ENCODE measurements at regions not wholly inside any gene's neighbourhood (a gene's known extent, or its start where the extent isn't known, plus 50 kb on each side); places are given as distances from the start of the nearest gene placed in this dataset.
A peak's percentile ranks its signal among the peaks of the same experiment; 100 is the strongest.

DNA sequence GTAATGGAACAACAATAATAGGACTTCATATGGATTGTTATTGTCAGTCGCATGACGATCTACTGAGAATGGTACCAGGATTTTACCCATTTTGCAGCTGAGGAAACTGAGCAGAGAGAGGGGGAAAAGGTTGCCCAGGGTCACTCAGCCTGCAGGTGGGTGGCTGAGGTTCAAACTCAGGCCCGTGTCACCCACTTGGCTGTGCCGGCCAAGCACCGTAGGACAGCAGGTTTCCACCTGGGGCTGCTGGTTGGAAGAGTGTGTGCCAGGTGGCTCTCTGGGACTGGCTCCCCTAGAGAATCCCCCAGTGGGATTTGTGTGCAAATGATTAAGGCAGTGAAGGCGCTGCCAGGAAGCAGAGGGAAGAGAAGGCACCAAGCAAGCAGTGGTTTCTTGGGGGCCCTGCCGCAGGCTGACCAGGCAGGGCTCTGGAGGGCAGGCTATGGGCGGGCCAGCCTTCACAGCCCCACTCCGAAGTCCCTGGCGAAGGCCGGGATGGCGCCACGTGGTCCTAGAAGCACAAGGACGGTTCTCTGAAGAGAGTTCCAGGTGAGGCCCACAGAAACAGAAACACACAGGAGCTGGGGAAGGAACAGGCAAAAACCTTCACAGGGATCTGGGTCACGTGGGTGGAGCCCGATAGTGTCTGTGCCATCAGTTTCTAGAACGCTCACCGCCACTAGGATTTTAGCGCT, 163.5 kb downstream of the IRF8 start:
- no peak for DNase-seq

DNA sequence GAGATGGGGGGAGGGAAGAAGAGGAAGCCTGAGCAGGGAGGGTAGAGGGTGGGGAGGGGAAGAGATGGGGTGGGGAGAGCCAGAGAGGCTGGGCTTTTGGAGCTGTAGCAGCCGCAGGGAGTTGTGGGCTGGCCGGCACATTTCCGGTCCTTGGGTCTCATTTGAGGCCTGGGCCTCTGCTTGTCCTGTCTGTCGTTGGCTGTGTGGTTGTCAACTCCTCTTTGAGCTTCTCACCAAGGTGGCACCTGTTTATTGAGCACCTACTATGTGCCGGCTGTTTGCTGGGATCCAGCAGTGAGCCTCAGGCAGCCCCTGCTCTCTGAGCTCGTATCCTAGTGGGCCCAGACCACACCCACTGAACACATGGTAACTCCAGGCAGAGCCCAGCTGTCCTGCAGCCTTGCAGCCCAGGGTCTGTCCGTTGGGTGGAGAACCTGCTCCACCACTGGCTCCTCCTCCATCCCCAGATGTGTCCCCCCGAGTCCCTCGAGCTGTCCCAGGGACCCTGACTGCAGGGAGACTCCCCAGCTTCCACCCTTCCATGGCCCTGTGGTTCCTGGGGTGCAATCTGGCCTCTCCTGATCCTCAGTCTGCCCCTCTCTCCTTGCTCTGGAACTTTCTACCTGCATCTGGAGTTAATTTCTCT, 164.9 kb downstream of the IRF8 start:
- DNase-seq, result no peak

DNA sequence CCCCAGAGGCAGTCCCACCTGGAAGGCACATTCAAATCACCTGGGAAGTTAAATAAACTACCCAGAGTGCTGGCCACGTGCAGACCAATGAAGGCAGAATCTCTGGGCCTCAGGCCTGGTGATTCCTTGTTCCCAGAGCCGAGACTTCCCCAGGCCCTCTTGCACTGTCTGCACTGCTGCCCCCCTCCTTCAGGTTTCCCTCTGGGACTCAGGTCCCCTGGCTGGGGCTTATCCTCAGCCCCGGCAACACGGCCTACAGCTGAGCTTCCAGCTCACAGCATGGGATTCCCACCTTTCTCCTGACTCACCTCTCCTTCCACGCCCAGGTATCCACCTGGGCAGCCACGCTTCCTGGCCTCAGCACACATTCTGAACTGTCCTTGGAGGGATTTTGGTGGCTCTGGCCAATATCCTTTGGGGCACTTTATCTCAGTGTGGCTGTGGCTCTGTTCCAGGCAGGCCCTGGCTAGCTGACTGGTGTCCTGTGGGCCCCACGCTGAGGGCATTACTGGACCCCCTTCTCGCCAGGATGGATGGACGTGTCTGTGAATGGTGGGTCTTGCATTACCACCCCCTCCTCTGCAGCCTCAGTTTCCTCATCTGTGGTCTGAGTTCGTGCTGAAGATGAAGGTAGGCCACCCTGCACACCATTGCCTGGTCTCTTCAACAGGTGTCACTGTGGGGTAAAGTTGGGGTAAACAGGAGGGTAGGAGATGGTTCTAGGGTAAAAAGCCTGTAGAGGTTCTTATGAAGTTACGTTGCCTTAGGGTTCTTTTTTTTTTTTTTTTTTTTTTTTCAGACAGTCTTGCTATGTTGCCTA, 165.7 kb downstream of the IRF8 start:
- DNase-seq, result no peak

DNA sequence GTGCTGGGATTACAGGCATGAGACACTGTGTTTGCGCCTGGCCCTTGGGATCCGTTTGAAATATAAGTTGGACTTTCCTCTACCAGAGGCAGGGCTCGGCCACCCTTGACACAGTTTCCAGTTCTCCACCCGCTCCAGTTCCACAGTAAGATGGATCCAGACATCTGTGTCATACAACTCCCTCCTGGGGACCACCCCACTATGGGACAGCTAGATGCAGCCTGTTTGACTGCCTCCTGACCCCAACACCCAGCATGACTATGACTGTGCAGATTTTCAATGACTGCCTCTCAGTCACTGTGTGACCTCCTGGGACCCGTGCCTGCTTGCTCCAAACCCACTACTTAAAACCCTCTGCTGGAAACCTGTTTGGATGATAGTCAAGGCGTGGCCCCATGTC, 166.7 kb downstream of the IRF8 start:
- DNase-seq, result no peak

DNA sequence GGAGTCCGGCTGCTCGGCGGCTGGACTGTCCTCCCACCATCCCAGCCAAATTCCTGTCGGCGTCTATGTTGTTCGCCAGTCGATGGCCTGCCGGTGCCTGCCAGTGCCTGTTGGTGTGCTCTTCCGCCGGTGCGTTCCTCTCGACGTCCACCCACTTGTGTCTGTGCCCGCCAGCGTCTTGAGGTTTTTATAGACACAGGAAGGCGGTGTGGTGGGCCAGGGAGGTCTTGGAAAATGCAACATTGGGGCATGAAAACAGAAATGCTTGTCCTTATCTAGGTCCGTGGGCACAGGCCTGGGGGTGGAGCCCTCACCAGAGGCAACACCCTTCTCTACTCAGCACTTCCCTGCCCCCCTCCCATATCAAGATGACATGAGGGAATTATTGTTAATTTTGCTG, 167.8 kb downstream of the IRF8 start:
- DNase-seq, result no peak

DNA sequence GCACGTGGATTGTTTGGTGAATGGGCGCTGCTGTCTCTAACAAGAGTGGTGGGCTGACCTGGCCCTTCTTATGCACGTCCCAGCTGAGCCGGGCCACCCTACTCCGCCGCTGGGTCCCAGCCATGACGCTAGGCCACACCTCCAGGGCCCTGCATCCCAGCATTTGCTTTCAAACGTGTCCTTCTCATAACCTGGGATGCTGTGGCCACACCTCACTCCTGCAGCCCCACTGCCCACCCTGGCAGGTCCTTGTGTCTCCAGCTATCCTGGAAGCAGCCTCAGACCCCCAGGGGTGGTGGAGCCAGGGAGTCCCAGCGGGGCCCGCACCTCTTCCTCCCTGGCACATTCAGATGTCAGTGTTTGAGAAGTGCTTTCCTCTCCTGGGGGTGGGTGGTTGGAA, 168.6 kb downstream of the IRF8 start:
- no peak for DNase-seq

DNA sequence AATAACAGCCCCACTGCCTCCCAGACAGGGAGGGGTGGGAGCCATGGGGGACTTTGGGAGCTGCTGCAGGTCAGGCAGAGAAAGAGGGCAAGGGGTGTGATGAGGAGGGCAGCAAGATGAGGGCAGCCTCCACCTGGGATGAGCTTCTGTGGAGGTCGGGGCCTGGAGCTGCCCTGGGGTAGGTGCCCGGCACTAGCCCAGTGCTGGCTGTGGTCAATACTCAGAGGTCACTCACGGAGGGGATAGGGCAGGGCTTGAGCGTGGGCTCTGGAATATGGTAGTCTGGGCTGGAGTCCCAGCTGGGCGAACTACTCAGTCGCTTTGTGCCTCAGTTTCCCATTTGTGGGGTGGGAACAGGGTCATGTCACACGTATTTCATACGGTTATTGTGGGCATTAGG, 169.0 kb downstream of the IRF8 start:
- no peak for DNase-seq

DNA sequence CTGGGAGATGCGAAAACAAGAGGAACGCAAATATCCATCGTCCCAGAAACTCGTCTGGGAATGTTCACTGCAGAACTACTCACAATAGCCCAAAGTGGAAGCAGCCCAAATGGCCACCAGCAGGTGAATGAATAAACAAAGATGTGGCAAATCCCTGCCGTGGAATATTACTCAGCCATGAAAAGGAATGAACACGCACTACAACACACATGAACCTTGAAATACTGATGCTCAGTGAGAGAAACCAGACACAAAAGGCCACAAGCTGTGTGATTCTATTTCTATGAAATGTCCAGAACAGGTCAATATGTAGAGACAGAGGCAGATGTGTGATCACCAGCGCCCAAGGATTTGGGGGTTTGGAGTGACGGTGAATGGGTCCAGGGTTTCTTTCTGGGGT, 169.8 kb downstream of the IRF8 start:
- no peak for DNase-seq

DNA sequence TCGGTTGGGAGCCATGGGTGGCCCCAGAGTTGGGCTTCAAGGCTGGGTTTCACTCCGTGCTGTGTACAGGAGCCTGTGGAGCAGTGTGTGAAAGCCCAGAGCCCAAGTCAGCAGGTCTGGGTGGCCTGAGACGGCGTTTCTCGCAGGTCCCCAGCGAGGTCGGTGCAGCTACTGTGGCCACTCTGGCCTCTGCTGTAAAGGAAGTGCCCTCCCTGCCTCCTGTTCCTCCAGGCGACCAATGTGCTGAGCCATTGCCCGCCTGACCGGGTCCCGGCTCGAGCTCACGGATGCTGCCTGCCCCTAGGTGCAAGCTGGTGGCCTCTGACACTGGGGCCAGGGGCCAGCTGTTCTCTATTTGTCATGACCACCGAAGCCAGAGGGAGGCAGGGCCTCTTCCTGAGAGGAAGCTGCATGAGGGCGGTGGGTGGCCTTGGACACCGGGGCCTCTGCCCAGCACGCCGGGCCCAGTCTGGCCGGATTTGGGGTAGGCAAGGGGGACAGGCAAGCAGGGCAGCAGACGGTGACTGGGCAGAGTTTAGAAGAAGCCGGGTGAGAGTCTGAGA, 170.9 kb downstream of the IRF8 start:
- no peak for DNase-seq

DNA sequence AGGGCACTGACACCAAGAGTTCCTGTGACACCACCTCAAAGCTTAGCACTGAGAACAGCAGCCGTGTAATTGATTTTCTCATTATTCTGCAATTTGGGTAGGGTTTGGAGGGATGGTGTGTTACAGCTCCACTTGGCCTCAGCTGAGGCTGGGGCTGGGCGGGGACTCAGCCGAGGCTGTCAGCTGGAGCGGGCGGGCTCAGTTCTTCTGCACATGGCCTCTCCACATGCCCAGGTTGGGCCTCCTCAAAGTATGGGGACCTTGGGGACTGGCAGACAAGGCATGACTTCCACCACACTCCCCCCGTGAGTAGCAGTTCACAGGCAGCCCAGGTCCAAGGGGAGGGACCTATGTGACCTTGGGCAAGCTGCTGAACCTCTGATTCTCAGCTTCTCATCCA, 171.5 kb downstream of the IRF8 start:
- DNase-seq, result no peak

DNA sequence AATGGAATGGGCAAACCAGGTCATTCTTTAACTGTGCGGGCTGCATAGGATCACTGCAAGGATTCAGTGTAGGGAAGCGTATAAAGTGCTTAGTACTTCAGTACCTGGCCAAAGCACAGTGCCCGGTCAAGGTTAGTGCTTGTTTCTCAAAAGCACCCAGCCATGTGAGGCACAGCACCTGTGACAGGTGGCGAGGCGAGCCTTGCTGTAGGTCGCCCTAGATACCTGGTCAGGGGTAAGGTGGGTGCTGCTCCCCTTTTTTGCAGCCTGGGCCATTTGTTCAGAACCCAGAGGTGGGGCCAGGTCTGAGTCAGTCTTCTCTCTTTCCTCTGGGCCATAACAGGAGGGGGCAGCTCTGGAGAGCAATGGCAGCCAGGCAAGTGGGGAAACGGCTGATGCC, 172.0 kb downstream of the IRF8 start:
- DNase-seq, result no peak

DNA sequence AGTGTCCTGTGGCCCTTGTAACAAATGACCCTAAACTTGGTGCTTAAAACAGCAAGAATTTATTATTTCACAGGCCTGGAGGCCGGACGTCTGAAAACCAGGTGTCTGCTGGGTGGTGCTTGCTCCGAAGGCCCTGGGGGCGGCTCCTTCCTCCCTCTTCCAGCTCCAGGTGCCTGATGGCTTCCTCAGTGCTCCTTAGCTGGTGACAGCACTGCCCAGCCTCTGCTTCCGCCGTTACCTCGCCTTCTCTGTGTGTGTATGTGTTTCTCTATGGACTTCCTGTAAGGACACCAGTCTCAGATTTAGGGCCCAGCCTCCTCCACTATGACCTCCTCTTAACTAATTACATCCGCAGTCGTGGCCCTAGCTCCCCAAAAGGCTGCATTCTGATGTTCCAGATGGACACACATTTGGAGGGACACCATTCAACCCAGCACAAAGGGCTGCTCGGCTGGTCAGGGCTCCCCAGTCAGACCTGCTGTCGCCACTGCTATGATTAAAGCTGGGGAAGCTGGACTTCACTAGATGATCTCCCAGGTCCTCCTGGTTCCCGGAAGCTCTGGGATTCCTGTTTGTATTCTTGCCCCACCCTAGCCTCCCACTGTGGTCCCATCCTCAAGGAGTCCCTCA, 172.8 kb downstream of the IRF8 start:
- DNase-seq, result no peak

DNA sequence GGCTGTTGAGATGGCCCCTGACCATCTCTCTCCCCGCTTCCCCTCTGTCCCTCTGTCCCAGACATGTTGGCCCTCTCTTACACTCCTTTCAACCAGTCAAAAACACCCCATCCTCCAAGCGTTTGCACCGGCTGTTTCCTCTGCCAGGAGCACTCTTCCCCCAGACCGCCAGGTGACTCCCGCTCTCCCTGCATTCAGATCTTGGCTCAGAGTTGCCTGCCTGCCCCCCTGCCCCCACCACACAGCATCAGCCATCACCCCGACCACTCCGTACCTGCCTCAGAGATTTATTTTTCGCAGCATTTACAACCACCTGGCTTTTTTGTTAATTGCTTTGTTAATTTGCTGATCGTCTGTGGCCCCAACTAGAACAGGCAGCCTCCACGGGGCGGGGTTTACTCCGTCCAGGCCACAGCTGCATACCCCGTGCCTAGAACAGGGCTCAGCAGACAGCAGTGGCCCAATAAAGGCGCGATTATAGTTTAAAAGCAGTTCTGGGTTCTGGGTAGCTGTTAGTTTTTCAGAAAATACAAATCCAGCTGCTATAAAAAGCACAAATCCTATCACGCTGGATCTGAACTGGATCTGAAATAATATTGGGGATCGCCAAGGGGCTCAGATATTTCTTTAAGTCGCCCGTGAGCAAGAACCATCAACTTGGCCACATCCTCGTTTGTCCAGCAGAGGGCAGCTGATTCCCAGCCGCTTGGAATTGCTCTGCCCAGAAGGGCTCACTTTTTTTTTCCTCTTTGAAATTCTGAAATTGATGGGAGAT, 173.6 kb downstream of the IRF8 start:
- DNase-seq, result peak; percentile 27 to 40

DNA sequence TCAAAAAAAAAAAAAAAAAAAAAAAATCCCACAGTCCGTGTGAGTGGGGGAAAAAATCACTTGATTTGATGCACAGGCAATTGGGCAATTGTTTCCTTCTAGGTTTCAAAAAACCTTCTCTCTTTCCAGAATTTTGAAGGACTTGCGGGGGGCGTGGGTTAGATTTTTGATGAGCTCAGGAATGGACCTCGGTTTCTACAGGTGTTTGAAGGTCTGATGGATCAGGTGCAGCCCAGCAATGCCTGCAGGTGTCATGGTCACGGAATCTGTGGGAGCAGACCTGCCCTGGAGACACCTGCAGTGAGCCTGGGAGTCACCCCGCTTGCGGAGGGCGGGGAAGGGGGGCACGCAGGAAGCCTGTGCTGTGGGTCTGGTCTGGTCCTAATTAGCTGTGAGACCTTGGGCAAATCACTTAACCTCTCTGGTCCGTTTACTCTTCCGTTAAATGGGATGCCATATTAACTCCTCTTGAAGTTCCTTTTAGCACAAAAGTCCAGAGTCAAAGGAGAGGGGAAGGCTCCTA, 174.2 kb downstream of the IRF8 start:
- DNase-seq, result no peak

DNA sequence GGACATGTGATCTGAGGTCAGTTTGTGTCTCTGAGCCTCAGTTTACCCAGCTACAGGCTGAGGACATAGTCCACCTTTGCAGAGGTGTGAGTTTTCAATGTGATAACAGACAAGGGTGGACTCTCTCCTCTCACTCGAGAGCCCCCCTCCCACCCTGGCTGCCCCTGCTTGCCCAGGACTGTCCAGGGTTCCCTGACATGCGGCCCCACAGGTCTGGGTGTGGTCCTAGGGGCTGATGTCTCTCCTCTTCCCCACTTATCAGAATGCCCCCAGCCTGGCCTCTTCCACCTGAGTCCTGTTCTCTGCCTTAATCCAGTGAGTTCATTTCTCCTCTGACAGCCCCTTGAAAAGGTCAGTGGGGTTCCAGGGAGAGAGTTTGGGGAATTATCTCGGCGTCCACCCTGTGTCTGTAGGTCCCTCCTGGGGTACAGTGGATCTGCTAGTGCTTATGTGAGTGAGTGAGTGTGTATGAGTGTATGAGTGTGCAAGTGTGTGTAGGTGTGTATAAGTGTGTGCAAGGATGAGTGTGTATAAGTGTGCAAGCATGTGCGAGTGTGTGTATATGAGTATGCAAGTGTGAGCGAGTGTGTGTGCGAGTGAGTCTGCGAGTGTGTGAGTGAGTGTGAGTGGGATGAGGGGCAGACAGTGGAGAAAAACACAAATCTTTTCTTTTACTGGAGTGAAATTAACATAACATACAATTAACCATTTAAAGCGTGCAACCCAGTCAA, 175.0 kb downstream of the IRF8 start:
- DNase-seq, result no peak

DNA sequence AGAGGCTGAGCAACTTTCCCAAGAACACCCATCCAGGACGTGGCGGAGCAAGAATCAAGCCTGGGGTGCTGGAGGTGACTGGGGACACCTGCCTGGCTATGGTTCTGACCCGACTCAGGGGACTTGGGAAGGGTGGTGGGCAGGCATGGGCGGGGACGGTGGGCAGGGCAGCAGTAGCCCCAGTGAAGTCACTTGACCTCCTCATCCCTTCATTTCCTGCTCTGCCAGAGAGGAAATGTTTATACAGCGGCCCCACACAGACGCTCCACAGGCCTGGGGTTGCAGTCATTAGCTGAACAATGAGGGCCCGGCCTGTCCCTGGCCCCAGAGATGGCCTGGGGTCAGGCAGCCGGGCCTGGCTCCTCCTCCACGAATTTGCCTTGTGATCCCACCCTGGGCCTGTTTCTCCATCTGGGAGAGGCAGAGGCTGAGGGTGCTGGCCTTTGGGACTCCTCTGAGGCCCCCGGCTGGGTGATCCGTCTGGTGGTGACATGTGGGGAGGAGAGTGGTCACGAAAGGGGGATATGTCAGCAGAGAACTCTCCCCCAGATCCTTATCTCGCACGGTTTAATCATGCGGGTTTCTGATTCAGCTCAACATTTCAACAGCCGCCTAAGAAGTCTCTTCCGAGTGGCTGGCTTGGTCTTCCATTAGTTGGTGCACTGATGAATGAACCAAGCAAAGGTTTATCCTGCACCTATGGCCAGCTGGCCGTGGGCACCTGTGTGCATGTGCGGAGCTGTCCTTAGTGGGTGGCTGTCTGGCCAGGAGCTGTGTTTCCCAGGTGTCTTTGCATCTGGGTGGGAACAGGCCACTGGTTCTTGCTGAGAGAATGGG, 175.9 kb downstream of the IRF8 start:
- DNase-seq, result no peak

DNA sequence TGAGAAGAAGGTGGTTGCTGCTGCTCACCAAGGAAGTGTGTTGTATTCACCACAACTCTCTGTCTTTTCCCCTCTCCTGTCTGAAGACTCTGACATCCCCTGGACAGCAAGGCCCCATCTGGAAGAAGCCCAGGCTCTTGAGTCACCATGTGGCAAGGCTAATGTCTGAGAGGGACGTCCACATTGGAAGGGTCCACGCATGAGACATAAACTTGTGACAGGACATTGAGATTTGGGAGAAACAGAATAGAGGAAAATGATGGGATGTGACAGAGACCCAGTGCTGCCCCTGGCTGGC, 176.5 kb downstream of the IRF8 start:
- no peak for DNase-seq

DNA sequence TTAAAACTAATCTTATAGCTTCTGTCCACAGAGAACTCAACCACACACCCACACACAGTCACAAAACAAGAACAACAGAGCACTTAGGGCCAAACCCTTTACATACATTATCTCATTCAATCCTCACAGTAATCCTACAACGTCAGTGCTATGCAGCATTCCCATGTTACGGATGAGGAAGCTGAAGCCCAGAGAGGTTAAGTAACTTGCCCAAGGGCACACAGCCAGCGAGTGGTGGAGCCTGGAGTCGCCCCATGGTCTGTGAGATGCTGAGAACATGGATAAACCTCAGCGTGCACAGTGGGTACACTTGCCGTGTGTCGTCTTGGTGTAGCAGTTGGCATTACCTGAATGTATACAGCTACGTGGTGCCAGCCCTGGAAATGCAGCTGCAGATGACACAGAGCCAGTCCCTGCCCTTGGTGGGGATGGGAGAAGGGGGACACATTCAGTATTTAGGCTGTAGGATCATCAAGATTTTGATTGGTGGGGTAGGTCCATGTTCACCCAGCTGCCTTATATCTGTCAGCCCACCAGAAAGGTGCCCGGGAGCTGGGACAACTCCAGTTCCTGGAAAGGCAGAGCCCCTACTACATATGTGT, 177.0 kb downstream of the IRF8 start:
- DNase-seq, result no peak

DNA sequence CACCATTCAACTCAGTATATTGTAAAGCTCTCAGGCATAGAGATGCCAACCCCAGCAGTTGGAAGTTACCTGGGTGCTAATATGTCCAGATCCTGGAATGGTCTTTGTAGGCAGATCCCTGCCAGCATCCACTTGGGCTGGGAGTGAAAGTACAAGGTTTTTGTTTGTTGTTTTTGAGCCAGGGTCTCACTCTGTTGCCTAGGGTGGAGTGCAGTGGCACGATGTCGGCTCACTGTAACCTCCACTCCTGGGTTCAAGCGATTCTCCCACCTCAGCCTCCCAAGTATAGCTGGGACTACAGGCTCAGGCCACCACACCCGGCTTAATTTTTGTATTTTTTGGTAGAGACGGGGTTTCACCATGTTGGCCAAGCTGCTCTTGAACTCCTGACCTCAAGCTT, 177.6 kb downstream of the IRF8 start:
- no peak for DNase-seq

DNA sequence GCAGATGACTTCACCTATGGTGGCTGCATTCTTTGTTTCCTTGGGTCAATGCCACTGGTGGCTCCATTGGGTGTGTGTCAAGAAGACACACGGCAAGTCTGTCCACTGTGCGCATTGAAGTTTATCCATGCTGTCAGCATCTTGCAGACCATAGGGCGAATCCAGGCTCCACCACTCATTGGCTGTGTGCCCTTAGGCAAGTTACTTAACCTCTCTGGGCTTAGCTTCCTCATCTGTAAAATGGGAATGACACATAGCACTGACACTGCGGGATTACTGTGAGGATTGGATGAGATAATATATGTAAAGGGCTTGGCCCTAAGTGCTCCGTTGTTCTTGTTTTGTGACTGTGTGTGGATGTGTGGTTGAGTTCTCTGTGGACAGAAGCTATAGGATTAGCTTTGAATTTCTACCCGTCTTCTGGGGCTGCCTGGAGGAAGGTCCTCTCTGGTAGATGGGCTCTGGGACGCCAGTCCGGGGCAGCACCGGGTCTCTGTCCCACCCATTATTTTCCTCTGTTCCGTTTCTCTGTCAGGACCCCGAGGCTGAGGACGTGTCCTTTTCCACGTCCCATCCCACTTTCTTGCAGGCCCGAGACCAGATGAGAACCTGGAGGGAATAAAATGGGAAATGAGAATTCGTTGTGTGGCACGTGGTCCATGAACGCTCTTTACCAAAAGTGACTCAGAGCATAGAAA, 178.4 kb downstream of the IRF8 start:
- DNase-seq, result no peak

Measured in stimulated activated CD4-positive, alpha-beta T cell treated with anti-CD3 and anti-CD28 coated beads, Interleukin-2, amount 100 ng/mL, for 48 hours (primary cell).